NCI-H2196 (cell line): ENCODE measurements at regions not wholly inside any gene's neighbourhood (a gene's known extent, or its start where the extent isn't known, plus 50 kb on each side); places are given as distances from the start of the nearest gene placed in this dataset.
"Not testable (repeated sequence)": the region's sequence is repeated elsewhere in the genome, so short reads cannot be mapped to it uniquely, and the experiment has no call there.

ENCODE experiments used
- DNase-seq: peaks from one replicate; lab custom pipeline; 2025; ENCODE audit not compliant: unreplicated experiment; lab: John Stamatoyannopoulos, UW

GRCh38 chr10:33867199-33867789, 532.8 kb upstream of the NRP1 start:
- DNase-seq: not testable (repeated sequence)

GRCh38 chr10:33863352-33863751, 528.9 kb upstream of the NRP1 start:
- no peak for DNase-seq

- DNase-seq: no peak
These were observed 528.2 kb upstream of the NRP1 start for GRCh38 chr10:33862536-33863105.

GRCh38 chr10:33861833-33862232, 527.4 kb upstream of the NRP1 start:
- DNase-seq: no peak

GRCh38 chr10:33861016-33861704, 526.7 kb upstream of the NRP1 start:
- DNase-seq: no peak

- DNase-seq: no peak
These were observed 526.1 kb upstream of the NRP1 start for GRCh38 chr10:33860552-33860951.

- DNase-seq: no peak
These were observed 525.0 kb upstream of the NRP1 start for GRCh38 chr10:33859319-33860022.

GRCh38 chr10:33858326-33858725, 523.9 kb upstream of the NRP1 start:
- no peak for DNase-seq

- not testable (repeated sequence) for DNase-seq
These were observed 518.8 kb upstream of the NRP1 start for GRCh38 chr10:33853221-33853620.

GRCh38 chr10:33843379-33843778, 508.9 kb upstream of the NRP1 start:
- DNase-seq: no peak

- DNase-seq: no peak
These were observed 507.2 kb upstream of the NRP1 start for GRCh38 chr10:33841678-33842077.

GRCh38 chr10:33838731-33839130, 504.3 kb upstream of the NRP1 start:
- DNase-seq: no peak

- DNase-seq: no peak
These were observed 503.3 kb upstream of the NRP1 start for GRCh38 chr10:33837736-33838135.

- no peak for DNase-seq
These were observed 501.1 kb upstream of the NRP1 start for GRCh38 chr10:33835556-33835955.

- no peak for DNase-seq
These were observed 499.1 kb upstream of the NRP1 start for GRCh38 chr10:33833566-33833965.

GRCh38 chr10:33832124-33832787, 497.8 kb upstream of the NRP1 start:
- no peak for DNase-seq

GRCh38 chr10:33831591-33831990, 497.1 kb upstream of the NRP1 start:
- DNase-seq: no peak

GRCh38 chr10:33829899-33830298, 495.4 kb upstream of the NRP1 start:
- not testable (repeated sequence) for DNase-seq

GRCh38 chr10:33828592-33828991, 494.1 kb upstream of the NRP1 start:
- DNase-seq: no peak

GRCh38 chr10:33826186-33826585, 491.7 kb upstream of the NRP1 start:
- no peak for DNase-seq

GRCh38 chr10:33822774-33823173, 488.3 kb upstream of the NRP1 start:
- no peak for DNase-seq
